Nephron progenitor cell (in vitro differentiated cells): ENCODE measurements at regions not wholly inside any gene's neighbourhood (a gene's known extent, or its start where the extent isn't known, plus 50 kb on each side); places are given as distances from the start of the nearest gene placed in this dataset.

Experiments
- DNase-seq: peaks from one replicate; pipeline ENCODE4 v3.0.0; 2021
- H3K27ac Mint-ChIP-seq: 2 replicates; pipeline ENCODE4 v1.8.0; 2021; ENCODE audit warnings: mild to moderate bottlenecking, moderate library complexity, mixed read lengths
- H3K27me3 Mint-ChIP-seq: 2 replicates; pipeline ENCODE4 v1.8.0; 2021; ENCODE audit warnings: mild to moderate bottlenecking, low read depth, mixed read lengths; ENCODE audit not compliant: poor library complexity
- H3K36me3 Mint-ChIP-seq: 2 replicates; pipeline ENCODE4 v1.8.0; 2021; ENCODE audit warnings: low read depth, mixed read lengths
- H3K4me1 Mint-ChIP-seq: 2 replicates; pipeline ENCODE4 v1.8.0; 2021; ENCODE audit warnings: mixed read lengths
- H3K4me3 Mint-ChIP-seq: 2 replicates; pipeline ENCODE4 v1.8.0; 2021; ENCODE audit warnings: mild to moderate bottlenecking, moderate library complexity, mixed read lengths
- H3K9me3 Mint-ChIP-seq: 2 replicates; pipeline ENCODE4 v1.8.0; 2021; ENCODE audit warnings: mild to moderate bottlenecking, moderate library complexity, mixed read lengths
- CTCF ChIP-seq: fragments of 200-600 bp; sonication (generic); IDR thresholded peaks from 2 replicates; pipeline ENCODE4 v1.5.0; 2021; ENCODE audit warnings: antibody characterized with exemption

- no peak overlapping the region for H3K27ac Mint-ChIP-seq
Observed at GRCh38 chr20:3354247-3354646, 53.2 kb downstream of the DNAAF9 start.

GRCh38 chr20:3353646-3354045, 53.8 kb downstream of the DNAAF9 start:
- peaks cover 4% of the 10 kb centered on the region for H3K36me3 Mint-ChIP-seq
- no peaks in the 10 kb centered on the region for H3K4me1 Mint-ChIP-seq
- no peak overlapping the region for H3K4me3 Mint-ChIP-seq
- H3K27me3 Mint-ChIP-seq = no peaks in the 10 kb centered on the region
- DNase-seq = no peak
- no peak for TF ChIP-seq CTCF
- H3K27ac Mint-ChIP-seq = no peak overlapping the region
- no peaks in the 10 kb centered on the region for H3K9me3 Mint-ChIP-seq

More at GRCh38 chr20:3354247-3354646, 53.2 kb downstream of the DNAAF9 start:
- no peaks in the 10 kb centered on the region for H3K4me1 Mint-ChIP-seq
- H3K9me3 Mint-ChIP-seq = no peaks in the 10 kb centered on the region
- H3K27me3 Mint-ChIP-seq = no peaks in the 10 kb centered on the region
- no peak for TF ChIP-seq CTCF
- no peak overlapping the region for H3K4me3 Mint-ChIP-seq
- DNase-seq = no peak
- peaks cover 8% of the 10 kb centered on the region for H3K36me3 Mint-ChIP-seq

GRCh38 chr20:3352202-3352601, 55.3 kb downstream of the DNAAF9 start:
- Mint-ChIP-seq H3K4me1 (no peaks in the 10 kb centered on the region), H3K4me3 (no peak overlapping the region), H3K9me3 (no peaks in the 10 kb centered on the region), H3K27ac (no peak overlapping the region), H3K27me3 (no peaks in the 10 kb centered on the region), H3K36me3 (peaks cover 2% of the 10 kb centered on the region)
- no peak for TF ChIP-seq CTCF
- DNase-seq = no peak

GRCh38 chr20:3350422-3350821, 57.0 kb downstream of the DNAAF9 start:
- H3K27me3 Mint-ChIP-seq = no peaks in the 10 kb centered on the region
- no peak for TF ChIP-seq CTCF
- DNase-seq = no peak
- H3K36me3 Mint-ChIP-seq = peaks cover 5% of the 10 kb centered on the region
- no peak overlapping the region for H3K27ac Mint-ChIP-seq
- H3K4me1 Mint-ChIP-seq = no peaks in the 10 kb centered on the region
- H3K9me3 Mint-ChIP-seq = no peaks in the 10 kb centered on the region
- no peak overlapping the region for H3K4me3 Mint-ChIP-seq

- no peak for TF ChIP-seq CTCF
- DNase-seq = no peak
- H3K36me3 Mint-ChIP-seq = peaks cover 5% of the 10 kb centered on the region
Observed at GRCh38 chr20:3349786-3350185, 57.7 kb downstream of the DNAAF9 start.

GRCh38 chr20:3342766-3343165, 64.7 kb downstream of the DNAAF9 start:
- no peaks in the 10 kb centered on the region for H3K9me3 Mint-ChIP-seq
- no peak overlapping the region for H3K27ac Mint-ChIP-seq
- H3K4me1 Mint-ChIP-seq = no peaks in the 10 kb centered on the region
- DNase-seq = no peak
- peaks cover 3% of the 10 kb centered on the region for H3K27me3 Mint-ChIP-seq
- no peak for TF ChIP-seq CTCF
- H3K36me3 Mint-ChIP-seq = peaks cover 55% of the 10 kb centered on the region
- H3K4me3 Mint-ChIP-seq = no peak overlapping the region

More at GRCh38 chr20:3349786-3350185, 57.7 kb downstream of the DNAAF9 start:
- Mint-ChIP-seq H3K9me3 (no peaks in the 10 kb centered on the region), H3K27me3 (peaks cover 3% of the 10 kb centered on the region), H3K27ac (no peak overlapping the region), H3K4me3 (no peak overlapping the region), H3K4me1 (no peaks in the 10 kb centered on the region)
